ENCODE measurements at regions not wholly inside any gene's neighbourhood (a gene's known extent, or its start where the extent isn't known, plus 50 kb on each side); places are given as distances from the start of the nearest gene placed in this dataset.

- no peak for DNase-seq (ENCODE audit: low read depth)
Observed at GRCh38 chr14:104356020-104356737, 217.8 kb downstream of the KIF26A start.

GRCh38 chr14:104356738-104357688, 218.6 kb downstream of the KIF26A start:
- no peak for DNase-seq (ENCODE audit: low read depth)

- DNase-seq (ENCODE audit: low read depth), result no peak
Observed at GRCh38 chr14:104357689-104358527, 219.5 kb downstream of the KIF26A start.

GRCh38 chr14:104358528-104359300, 220.3 kb downstream of the KIF26A start:
- no peak for DNase-seq (ENCODE audit: low read depth)

- DNase-seq (ENCODE audit: low read depth), result no peak
Observed at GRCh38 chr14:104359301-104359968, 220.1 kb upstream of the C14orf180 start.

GRCh38 chr14:104359969-104360442, 219.6 kb upstream of the C14orf180 start:
- DNase-seq (ENCODE audit: low read depth), result no peak

- DNase-seq (ENCODE audit: low read depth), result no peak
Observed at GRCh38 chr14:104360501-104360900, 219.1 kb upstream of the C14orf180 start.

GRCh38 chr14:104361101-104361591, 218.4 kb upstream of the C14orf180 start:
- no peak for DNase-seq (ENCODE audit: low read depth)

- no peak for DNase-seq (ENCODE audit: low read depth)
Observed at GRCh38 chr14:104361921-104362681, 217.5 kb upstream of the C14orf180 start.

- DNase-seq (ENCODE audit: low read depth), result no peak
Observed at GRCh38 chr14:104362761-104363605, 216.6 kb upstream of the C14orf180 start.

- no peak for DNase-seq (ENCODE audit: low read depth)
Observed at GRCh38 chr14:104363891-104364760, 215.4 kb upstream of the C14orf180 start.

GRCh38 chr14:104364830-104365229, 214.7 kb upstream of the C14orf180 start:
- no peak for DNase-seq (ENCODE audit: low read depth)

- no peak for DNase-seq (ENCODE audit: low read depth)
Observed at GRCh38 chr14:104366931-104367865, 212.4 kb upstream of the C14orf180 start.

GRCh38 chr14:104367866-104368750, 211.5 kb upstream of the C14orf180 start:
- DNase-seq (ENCODE audit: low read depth), result no peak

GRCh38 chr14:104368751-104369100, 210.8 kb upstream of the C14orf180 start:
- DNase-seq (ENCODE audit: low read depth), result no peak

GRCh38 chr14:104369208-104369607, 210.4 kb upstream of the C14orf180 start:
- no peak for DNase-seq (ENCODE audit: low read depth)
